Astrocyte (in vitro differentiated cells and primary cell): ENCODE measurements at regions not wholly inside any gene's neighbourhood (a gene's known extent, or its start where the extent isn't known, plus 50 kb on each side); places are given as distances from the start of the nearest gene placed in this dataset.

ENCODE experiments used
- DNase-seq: peaks from one replicate; pipeline ENCODE4 v3.0.0-alpha.2; 2010; ENCODE audit warnings: low read depth
- FAIRE-seq: peaks from 2 replicates; lab custom pipeline; 2011; peaks lifted over from hg19 to GRCh38; lab: Jason Lieb, UNC
- H2AFZ ChIP-seq: 2 replicates; pipeline ENCODE4 v1.6.0; 2012; ENCODE audit warnings: low read depth, low read length, inconsistent platforms
- H3K27ac ChIP-seq: 2 replicates; pipeline ENCODE4 v1.5.1; 2011; ENCODE audit warnings: low read depth, low read length, inconsistent platforms
- H3K27me3 ChIP-seq: 2 replicates; pipeline ENCODE4 v1.6.0; 2011; ENCODE audit warnings: low read length, inconsistent platforms; ENCODE audit not compliant: insufficient read depth
- H3K36me3 ChIP-seq: 2 replicates; pipeline ENCODE4 v1.5.1; 2011; ENCODE audit warnings: low read length, inconsistent platforms; ENCODE audit not compliant: insufficient read depth
- H3K4me1 ChIP-seq: 2 replicates; pipeline ENCODE4 v1.5.1; 2011; ENCODE audit warnings: low read length, inconsistent platforms; ENCODE audit not compliant: insufficient read depth
- H3K4me2 ChIP-seq: 2 replicates; pipeline ENCODE4 v1.6.0; 2012; ENCODE audit warnings: low read length, inconsistent platforms
- H3K4me3 ChIP-seq: 2 replicates; pipeline ENCODE4 v1.5.1; 2011; ENCODE audit warnings: low read depth, mild to moderate bottlenecking, low read length, inconsistent platforms; ENCODE audit not compliant: insufficient read depth
- H3K79me2 ChIP-seq: 2 replicates; pipeline ENCODE4 v1.6.0; 2012; ENCODE audit warnings: mild to moderate bottlenecking, low read length, inconsistent platforms; ENCODE audit not compliant: insufficient read depth
- H3K9ac ChIP-seq: 2 replicates; pipeline ENCODE4 v1.6.0; 2012; ENCODE audit warnings: mild to moderate bottlenecking, low read length, inconsistent platforms
- H3K9me3 ChIP-seq: 2 replicates; pipeline ENCODE4 v1.5.1; 2012; ENCODE audit warnings: low read depth, mild to moderate bottlenecking, low read length, inconsistent platforms; ENCODE audit not compliant: insufficient read depth
- H4K20me1 ChIP-seq: 2 replicates; pipeline ENCODE4 v1.6.0; 2012; ENCODE audit warnings: low read length, inconsistent platforms; ENCODE audit not compliant: insufficient read depth
- H3K27ac Mint-ChIP-seq: one replicate; pipeline ENCODE4 v1.8.0; 2021; ENCODE audit warnings: mild to moderate bottlenecking, mixed read lengths; ENCODE audit not compliant: unreplicated experiment
- H3K27me3 Mint-ChIP-seq: one replicate; pipeline ENCODE4 v1.8.0; 2021; ENCODE audit warnings: low read depth, mixed read lengths; ENCODE audit not compliant: unreplicated experiment
- H3K36me3 Mint-ChIP-seq: one replicate; pipeline ENCODE4 v1.8.0; 2021; ENCODE audit warnings: low read depth, mixed read lengths; ENCODE audit not compliant: unreplicated experiment
- H3K4me1 Mint-ChIP-seq: one replicate; pipeline ENCODE4 v1.8.0; 2021; ENCODE audit warnings: low read depth, mixed read lengths; ENCODE audit not compliant: unreplicated experiment
- H3K4me3 Mint-ChIP-seq: one replicate; pipeline ENCODE4 v1.8.0; 2021; ENCODE audit warnings: mild to moderate bottlenecking, moderate library complexity, mixed read lengths; ENCODE audit not compliant: unreplicated experiment
- H3K9me3 Mint-ChIP-seq: one replicate; pipeline ENCODE4 v1.8.0; 2021; ENCODE audit warnings: mild to moderate bottlenecking, mixed read lengths; ENCODE audit not compliant: unreplicated experiment
- EZH2 ChIP-seq: IDR thresholded peaks from 2 replicates; pipeline ENCODE4 v1.6.1; 2012; ENCODE audit warnings: mild to moderate bottlenecking, low read length, inconsistent platforms; ENCODE audit not compliant: insufficient read depth
- TF ChIP-seq, protein P1 (sequence below): IDR thresholded peaks from 2 replicates; pipeline ENCODE4 v1.5.1; 2011; ENCODE audit warnings: low read depth, mild to moderate bottlenecking, inconsistent platforms, low read length, moderate library complexity; ENCODE audit not compliant: insufficient read depth

- DNase-seq, result no peak
- H3K9me3 Mint-ChIP-seq, result no peaks in the 10 kb centered on the region
- Histone ChIP-seq H2AFZ (no peak overlapping the region), H3K27me3 (no peaks in the 10 kb centered on the region), H3K9ac (no peak overlapping the region), H3K4me2 (no peak overlapping the region), H3K9me3 (no peaks in the 10 kb centered on the region), H3K79me2 (no peaks in the 10 kb centered on the region), H3K4me3 (no peak overlapping the region), H3K27ac (no peak overlapping the region), H4K20me1 (no peaks in the 10 kb centered on the region), H3K4me1 (no peaks in the 10 kb centered on the region), H3K36me3 (no peaks in the 10 kb centered on the region)
- H3K36me3 Mint-ChIP-seq, result no peaks in the 10 kb centered on the region
- H3K27me3 Mint-ChIP-seq, result no peaks in the 10 kb centered on the region
- no peak overlapping the region for H3K4me3 Mint-ChIP-seq
- no peaks in the 10 kb centered on the region for H3K4me1 Mint-ChIP-seq
- no peak for FAIRE-seq
- no peak for TF ChIP-seq EZH2
- TF ChIP-seq, protein P1, sequence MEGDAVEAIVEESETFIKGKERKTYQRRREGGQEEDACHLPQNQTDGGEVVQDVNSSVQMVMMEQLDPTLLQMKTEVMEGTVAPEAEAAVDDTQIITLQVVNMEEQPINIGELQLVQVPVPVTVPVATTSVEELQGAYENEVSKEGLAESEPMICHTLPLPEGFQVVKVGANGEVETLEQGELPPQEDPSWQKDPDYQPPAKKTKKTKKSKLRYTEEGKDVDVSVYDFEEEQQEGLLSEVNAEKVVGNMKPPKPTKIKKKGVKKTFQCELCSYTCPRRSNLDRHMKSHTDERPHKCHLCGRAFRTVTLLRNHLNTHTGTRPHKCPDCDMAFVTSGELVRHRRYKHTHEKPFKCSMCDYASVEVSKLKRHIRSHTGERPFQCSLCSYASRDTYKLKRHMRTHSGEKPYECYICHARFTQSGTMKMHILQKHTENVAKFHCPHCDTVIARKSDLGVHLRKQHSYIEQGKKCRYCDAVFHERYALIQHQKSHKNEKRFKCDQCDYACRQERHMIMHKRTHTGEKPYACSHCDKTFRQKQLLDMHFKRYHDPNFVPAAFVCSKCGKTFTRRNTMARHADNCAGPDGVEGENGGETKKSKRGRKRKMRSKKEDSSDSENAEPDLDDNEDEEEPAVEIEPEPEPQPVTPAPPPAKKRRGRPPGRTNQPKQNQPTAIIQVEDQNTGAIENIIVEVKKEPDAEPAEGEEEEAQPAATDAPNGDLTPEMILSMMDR, result no peak
- no peak overlapping the region for H3K27ac Mint-ChIP-seq
Observed at GRCh38 chrX:82756272-82756671, 751.8 kb upstream of the POU3F4 start.

DNA sequence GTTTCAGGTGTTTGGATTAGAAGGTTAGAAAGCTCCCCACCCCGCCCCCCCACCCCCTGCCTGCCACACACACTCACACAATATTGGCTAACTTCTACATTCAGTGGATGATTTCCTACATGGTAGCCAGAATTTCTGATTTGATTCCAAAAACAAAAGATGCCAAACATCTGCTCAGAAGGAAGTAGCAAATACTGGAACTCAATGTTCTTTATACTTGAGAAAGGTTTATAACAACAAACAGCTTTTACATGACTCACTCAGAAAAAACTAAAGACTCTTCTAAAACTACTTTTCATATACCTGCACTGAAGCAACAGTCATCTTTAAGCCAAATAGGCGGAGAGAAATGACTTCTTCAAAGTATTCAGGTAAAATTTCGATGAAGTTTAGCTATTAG is 750.5 kb upstream of the POU3F4 start:
- DNase-seq (no peak), FAIRE-seq (peak; percentile 98)
- no peak overlapping the region for H3K9ac ChIP-seq
- Mint-ChIP-seq H3K36me3 (no peaks in the 10 kb centered on the region), H3K27ac (no peak overlapping the region), H3K9me3 (no peaks in the 10 kb centered on the region), H3K27me3 (no peaks in the 10 kb centered on the region), H3K4me1 (no peaks in the 10 kb centered on the region), H3K4me3 (no peak overlapping the region)
- no peaks in the 10 kb centered on the region for H3K79me2 ChIP-seq
- H4K20me1 ChIP-seq, result no peaks in the 10 kb centered on the region
- no peak overlapping the region for H3K27ac ChIP-seq
- H3K4me1 ChIP-seq, result no peaks in the 10 kb centered on the region
- H3K4me3 ChIP-seq, result no peak overlapping the region
- no peak overlapping the region for H3K4me2 ChIP-seq
- no peak for TF ChIP-seq EZH2
- TF ChIP-seq, protein P1, result no peak
- no peak overlapping the region for H2AFZ ChIP-seq
- H3K9me3 ChIP-seq, result no peaks in the 10 kb centered on the region
- H3K36me3 ChIP-seq, result no peaks in the 10 kb centered on the region
- H3K27me3 ChIP-seq, result no peaks in the 10 kb centered on the region

DNA sequence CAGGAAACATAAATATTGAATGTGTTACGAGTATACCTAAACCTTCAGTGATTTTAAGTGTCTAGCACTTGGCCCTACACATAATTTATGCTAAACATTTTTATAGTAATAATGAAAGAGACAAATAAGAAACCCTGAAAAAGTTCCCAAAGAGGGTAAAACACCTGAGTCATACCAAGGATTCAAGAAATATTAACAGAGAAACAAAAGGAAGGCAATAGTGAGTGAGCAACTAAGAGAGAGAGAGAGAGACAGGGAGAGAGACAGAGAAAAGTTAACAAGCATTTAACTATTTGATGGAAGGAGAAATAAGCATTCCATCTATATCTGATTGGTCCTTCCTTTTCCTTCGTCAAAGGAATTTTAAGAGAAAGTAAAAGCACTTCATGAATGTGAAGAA is 743.6 kb upstream of the POU3F4 start:
- no peak overlapping the region for H3K9ac ChIP-seq
- Mint-ChIP-seq H3K4me3 (no peak overlapping the region), H3K36me3 (no peaks in the 10 kb centered on the region), H3K27me3 (no peaks in the 10 kb centered on the region), H3K4me1 (no peaks in the 10 kb centered on the region), H3K9me3 (peaks cover 6% of the 10 kb centered on the region), H3K27ac (no peak overlapping the region)
- no peaks in the 10 kb centered on the region for H4K20me1 ChIP-seq
- no peak for TF ChIP-seq EZH2
- TF ChIP-seq, protein P1, result no peak
- H3K36me3 ChIP-seq, result no peaks in the 10 kb centered on the region
- no peaks in the 10 kb centered on the region for H3K9me3 ChIP-seq
- peak; percentile 81 for FAIRE-seq
- H3K4me3 ChIP-seq, result no peak overlapping the region
- no peaks in the 10 kb centered on the region for H3K27me3 ChIP-seq
- no peaks in the 10 kb centered on the region for H3K4me1 ChIP-seq
- no peak overlapping the region for H3K4me2 ChIP-seq
- no peaks in the 10 kb centered on the region for H3K79me2 ChIP-seq
- no peak overlapping the region for H2AFZ ChIP-seq
- DNase-seq, result no peak
- no peak overlapping the region for H3K27ac ChIP-seq
